GM19240 (cell line): ENCODE measurements at regions not wholly inside any gene's neighbourhood (a gene's known extent, or its start where the extent isn't known, plus 50 kb on each side); places are given as distances from the start of the nearest gene placed in this dataset.
"Not testable (repeated sequence)": the region's sequence is repeated elsewhere in the genome, so short reads cannot be mapped to it uniquely, and the experiment has no call there.

Source experiments
- DNase-seq: peaks from one replicate; pipeline ENCODE4 v3.0.0; 2011; ENCODE audit warnings: low spot score; ENCODE audit not compliant: insufficient read length

DNA sequence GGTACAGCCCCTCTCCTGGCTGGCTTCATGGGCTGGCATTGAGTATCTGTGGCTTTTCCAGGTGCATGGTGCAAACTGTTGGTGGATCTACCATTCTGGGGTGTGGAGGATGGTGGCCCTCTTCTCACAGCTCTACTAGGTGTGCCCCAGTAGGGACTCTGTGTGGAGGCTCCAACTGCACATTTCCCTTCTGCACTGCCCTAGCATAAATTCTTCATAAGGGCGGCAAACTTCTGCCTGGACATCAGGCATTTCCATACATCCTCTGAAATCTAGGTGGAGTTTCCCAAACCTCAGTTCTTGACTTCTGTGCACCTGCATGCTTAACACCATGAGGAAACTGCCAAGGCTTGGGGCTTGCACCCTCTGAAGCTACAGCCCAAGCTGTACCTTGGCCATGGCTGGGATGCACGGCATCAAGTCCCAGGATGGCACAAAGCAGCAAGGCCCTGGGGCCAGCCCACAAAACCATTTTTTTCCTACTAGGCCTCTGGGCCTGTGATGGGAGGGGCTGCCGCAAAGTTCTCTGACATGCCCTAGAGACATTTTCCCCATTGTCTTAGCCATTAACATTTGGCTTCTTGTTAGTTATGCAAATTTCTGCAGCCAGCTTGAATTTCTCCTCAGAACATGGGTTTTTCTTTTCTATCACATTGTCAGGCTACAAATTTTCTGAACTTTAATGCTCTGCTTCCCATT lies 83.4 kb upstream of the ECI2 start:
- DNase-seq, result not testable (repeated sequence)

DNA sequence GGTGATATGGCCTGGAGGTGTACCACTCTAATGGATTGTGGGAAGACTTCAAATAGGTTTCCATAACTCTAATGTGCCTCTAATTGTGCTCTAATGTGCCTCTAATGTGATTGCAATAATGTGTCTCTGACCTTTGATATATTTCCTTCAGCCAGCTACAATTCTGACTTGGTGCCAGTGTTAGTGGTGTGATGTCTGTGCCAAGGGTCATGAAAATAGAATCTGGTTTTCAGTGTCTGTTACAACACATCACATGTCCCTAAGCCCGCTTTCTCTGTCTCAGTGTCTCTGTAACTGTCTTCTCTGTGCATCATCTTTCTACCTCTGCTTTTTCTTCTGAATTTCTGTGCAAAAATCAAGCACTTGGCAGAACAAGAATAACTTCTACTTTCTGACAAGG lies 77.2 kb upstream of the ECI2 start:
- DNase-seq, result no peak

DNA sequence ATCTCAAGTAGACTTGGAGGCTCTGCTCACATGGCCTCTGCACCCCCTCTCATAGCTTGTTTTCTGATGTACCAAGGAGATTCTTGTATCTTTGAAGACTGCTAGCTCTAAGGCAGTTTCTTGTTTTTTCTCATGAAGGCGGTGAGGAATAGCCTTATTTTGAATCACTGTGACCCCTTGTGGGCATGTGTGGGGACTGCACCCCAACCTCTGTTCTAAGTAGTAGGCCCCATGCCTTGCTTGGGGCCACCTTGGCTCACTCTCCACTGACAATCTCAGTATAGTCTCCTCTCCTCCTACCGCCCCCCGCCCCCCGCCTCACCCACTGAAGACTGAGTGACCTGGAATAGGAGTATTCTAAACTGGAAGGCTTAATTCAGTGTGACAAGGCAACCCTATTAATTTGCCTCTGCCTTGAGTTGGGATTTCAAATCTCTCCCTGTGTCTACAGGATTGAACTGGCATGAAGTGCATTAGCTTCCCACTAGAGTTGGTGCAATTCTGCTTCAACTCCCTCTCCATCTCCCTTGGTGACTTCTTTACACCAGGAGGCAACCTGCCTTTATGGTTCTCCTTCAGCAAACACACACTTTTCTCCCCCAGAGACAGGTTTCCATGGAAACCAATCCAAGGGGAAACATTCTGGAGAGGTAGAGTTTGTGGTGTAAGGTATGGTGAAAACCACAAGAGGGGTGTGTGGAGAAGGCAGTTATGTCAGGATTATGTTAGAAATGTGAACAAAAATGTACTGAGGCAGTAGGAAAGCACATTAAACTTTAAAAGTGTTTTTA lies 75.4 kb upstream of the ECI2 start:
- peak; percentile 32 for DNase-seq

DNA sequence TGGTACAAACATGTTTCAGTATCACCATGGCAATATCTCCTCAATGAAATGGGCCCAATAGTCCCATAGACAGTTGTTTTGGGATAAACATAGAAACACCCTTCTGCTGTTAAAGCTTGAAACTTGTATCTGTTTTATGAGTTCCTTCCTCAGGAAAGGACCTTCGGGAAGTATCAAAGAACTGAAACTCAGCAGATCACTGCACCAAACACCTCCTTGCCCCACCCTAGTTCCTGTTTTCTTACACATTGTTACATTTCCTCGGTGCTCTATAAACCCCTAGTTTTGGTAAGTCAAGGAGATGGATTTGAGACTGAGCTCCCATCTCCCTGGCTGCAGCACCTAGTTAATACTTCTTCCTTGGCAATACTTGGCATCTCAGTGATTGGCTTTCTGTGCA lies 73.8 kb upstream of the ECI2 start:
- DNase-seq, result no peak

DNA sequence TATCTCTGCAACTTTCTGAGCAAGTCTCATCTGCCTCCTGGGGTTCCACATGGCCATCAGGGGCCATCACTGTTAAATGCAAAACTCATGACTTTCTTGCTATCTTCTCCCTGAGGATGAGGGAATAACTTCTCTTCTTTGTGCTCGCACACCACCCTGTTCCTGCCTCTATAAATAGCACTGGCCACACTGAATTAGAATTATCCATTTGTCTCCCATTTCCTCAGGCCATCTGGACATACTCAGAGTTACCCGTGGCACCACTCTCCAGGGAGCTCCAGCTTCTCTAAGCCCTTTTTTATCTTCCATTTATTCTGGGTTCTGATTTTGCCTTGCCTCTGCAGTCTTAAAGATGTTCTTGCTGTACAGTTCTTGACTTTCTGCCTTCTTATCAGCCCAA lies 72.8 kb upstream of the ECI2 start:
- DNase-seq, result no peak

DNA sequence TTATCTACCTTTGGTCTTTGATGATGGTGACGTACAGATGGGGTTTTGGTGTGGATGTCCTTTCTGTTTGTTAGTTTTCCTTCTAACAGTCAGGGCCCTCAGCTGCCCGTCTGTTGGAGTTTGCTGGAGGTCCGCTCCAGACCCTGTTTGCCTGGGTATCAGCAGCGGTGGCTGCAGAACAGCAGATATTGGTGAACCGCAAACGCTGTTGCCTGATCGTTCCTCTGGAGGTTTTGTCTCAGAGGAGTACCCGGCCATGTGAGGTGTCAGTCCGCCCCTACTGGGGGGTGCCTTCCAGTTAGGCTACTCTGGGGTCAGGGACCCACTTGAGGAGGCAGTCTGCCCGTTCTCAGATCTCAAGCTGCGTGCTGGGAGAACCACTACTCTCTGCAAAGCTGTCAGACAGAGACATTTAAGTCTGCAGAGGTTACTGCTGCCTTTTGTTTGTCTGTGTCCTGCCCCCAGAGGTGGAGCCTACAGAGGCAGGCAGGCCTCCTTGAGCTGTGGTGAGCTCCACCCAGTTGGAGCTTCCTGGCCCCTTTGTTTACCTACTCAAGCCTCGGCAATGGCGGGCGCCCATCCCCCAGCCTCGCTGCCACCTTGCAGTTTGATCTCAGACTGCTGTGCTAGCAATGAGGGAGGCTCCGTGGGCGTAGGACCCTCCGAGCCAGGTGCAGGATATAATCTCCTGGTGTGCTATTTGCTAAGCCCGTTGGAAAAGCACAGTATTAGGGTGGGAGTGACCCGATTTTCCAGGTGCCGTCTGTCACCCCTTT lies 68.5 kb upstream of the ECI2 start:
- not testable (repeated sequence) for DNase-seq

DNA sequence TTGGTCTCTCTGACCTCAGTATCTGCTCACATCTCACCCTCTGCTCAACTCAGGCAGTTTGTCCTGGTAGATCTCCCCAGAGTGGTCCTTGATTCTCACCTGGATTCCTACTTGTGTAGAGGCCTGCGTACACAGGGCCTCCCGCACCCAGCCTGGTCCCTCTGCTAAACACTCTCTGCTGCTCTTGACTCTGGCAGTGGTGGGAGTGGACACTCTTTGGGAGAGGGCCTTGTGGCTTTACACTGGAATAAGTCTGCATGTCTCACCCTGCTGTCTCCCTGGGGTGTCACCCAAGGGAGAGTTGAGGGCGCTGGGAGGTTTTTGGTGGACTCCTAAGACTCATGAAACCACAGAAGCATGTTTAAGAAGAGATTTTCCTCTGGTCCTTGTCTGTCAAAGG lies 57.3 kb upstream of the ECI2 start:
- no peak for DNase-seq

DNA sequence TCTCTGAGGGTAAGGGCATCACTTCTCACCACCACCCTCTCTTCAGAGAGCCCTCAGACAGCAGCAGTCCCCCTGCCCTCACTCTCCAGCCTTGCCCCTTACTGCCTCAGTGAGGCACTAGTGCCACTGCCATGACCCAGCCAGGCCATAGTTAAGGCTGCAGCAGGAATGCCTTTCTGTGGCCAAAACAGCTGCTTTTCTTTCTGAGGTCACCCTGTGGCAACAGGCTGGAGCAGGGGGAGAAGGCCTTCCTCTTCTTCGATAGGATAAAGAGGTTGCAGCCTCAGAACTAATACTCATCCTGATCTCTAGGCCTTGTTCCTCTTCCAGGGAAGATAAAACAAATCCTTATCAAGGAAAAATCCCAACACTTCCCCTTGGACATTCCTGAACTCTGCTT lies 56.8 kb upstream of the ECI2 start:
- no peak for DNase-seq

DNA sequence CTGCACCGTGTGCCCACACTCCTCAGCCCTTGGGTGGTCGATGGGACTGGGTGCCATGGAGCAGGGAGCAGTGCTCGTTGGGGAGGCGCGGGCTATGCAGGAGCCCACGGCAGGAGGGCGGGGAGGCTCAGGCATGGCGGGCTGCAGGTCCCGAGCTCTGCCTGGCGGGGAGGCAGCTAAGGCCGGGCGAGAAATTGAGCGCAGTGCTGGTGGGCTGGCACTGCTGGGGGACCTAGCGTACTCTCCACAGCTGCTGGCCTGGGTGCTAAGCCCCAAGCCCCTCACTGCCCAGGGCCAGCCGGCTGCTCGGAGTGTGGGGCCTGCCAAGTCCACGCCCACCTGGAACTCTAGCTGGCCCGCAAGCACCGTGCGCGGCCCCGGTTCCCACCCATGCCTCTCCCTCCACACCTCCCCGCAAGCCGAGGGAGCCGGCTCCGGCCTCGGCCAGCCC lies 55.9 kb upstream of the ECI2 start:
- no peak for DNase-seq

DNA sequence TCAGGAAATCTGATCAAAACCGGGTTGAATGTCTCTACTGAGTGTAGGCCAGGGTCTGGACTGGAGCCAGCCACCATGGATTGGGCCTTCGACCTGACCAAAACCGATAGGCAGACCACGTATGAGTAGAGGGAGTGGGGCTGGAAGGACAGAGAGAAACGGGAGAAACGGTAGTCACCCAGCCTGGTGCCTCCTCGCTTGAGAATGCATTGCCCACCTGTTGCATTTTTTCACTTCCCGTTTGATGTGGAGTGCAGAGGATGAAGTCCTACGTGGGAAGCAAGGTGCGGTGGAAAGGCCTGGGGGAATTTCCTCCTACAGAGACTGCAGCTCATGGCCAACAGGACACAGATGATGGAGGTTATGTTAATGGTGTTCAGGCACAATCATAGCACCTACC lies 53.9 kb upstream of the ECI2 start:
- no peak for DNase-seq

DNA sequence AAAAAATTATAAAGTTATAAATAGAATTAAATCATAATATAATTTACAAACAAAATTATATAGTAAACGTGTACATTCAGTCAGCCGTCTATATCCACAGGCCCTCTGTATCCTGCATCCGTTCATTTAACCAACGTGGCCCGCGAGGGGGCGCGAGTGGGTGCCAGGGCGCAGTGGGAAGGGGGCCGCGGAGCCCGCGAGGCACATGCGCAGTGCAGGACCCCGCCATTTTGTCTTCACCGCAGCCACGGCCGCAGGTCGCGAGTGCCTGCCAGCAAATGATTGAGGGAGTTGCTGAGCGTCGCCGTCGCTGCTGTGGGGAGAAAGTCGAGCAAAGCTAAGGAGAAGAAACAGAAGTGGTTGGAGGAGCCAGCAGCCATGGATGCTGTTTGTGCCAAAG lies 53.4 kb upstream of the ECI2 start:
- no peak for DNase-seq

DNA sequence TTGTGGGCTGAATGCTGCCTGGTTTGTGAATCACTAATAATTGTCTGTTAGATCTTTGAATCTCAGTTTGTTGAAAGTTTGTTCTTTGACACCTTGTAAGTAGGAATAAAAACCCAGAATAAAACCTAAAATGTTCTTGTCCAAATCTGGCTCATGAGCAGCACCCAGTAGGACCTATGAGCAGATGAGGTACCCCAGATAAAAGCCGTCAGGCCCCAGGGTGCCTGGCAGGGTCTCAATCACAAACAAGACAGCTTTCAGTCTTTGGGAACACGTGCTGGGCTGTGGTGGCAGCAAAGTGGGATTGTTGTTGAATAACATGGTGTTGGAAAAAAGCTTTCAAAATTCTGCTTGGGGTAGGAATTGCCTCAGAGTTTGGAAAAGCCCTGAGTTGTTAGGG lies 52.1 kb upstream of the ECI2 start:
- no peak for DNase-seq

DNA sequence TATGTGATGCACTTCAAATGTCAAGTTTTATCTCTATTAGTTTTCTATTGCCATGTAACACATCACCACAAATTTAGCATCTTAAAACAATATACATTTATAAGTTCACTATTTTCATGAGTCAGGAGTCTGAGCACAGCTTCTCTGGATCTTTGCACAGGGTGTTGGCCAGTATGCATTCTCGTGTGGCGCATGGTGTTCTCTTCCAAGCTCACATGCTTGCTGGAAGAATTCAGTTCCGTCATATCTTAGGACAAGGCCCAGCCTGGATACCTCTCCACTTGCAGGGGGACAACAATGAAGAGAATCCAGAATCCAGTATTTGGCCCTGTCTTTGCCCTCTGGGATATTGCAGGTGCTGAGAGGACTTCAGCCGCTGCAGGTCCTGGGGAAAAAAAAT lies 51.0 kb upstream of the ECI2 start:
- no peak for DNase-seq

DNA sequence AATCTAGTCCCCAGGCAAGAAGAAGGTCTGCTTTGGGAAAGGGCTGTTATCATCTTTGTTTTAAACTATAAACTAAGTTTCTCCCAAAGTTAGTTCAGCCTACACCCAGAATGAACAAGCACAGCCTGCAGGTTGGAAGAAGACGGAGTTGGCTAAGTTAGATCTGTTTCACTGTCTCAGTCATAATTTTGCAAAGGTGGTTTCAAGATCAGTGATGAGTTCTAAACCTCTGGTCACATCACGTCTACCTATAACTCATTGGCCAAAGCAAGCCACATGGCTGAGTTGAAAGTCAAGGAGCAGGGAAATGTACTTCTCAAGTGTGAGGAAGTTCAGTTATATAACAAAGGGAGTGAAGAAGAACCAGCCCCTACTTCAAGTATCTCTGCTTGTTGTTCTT lies 50.5 kb upstream of the ECI2 start:
- DNase-seq, result no peak

DNA sequence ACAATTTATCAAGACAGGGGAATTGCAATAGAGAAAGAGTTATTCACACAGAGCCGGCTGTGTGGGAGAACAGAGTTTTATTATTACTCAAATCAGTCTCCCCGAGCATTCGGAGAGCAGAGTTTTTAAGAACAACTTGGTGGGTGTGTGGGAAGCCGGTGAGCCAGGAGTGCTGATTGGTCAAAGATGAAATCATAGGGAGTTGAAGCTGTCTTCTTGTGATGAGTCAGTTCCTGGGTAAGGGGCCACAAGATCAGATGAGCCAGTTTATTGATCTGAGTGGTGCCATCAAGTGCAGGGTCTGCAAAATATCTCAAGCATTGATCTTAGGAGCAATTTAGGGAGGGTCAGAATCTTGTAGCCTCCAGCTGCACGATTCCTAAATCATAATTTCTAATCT lies 50.0 kb upstream of the ECI2 start:
- no peak for DNase-seq
